ENCODE measurements at regions not wholly inside any gene's neighbourhood (a gene's known extent, or its start where the extent isn't known, plus 50 kb on each side); places are given as distances from the start of the nearest gene placed in this dataset.

- TF ChIP-seq JUNB (IDR thresholded peaks at IDR 0.05) (no peak), POLR2AphosphoS2 (IDR thresholded peaks at IDR 0.05; ENCODE audit: low read depth, low read length) (no peak), ZBTB11 (CRISPR knock-in tag; IDR thresholded peaks at IDR 0.05) (no peak), TCF7 (IDR thresholded peaks at IDR 0.05; ENCODE audit: borderline replicate concordance) (no peak), HDAC6 (IDR thresholded peaks at IDR 0.05; ENCODE audit: unreplicated experiment) (no peak)
These were observed 296.6 kb upstream of the NETO1 start (continued) for GRCh38 chr18:73164430-73164829.

- WGBS (ENCODE audit: insufficient coverage, insufficient replicate concordance, low lambda C conversion rate, missing lambda C conversion rate), result 0% methylated on average over 1 of the region's 1 CpG
- intact Hi-C loops (cut with micrococcal nuclease; ENCODE audit: unreplicated experiment), result no loop called here
These were observed 295.4 kb upstream of the NETO1 start for GRCh38 chr18:73163236-73163635.

More at GRCh38 chr18:73163236-73163635, 295.4 kb upstream of the NETO1 start:
- ChIA-PET SMC1A (ENCODE audit: uncharacterized antibody, unreplicated experiment) (no interaction called here), POLR2A (no interaction called here), RAD21 (ENCODE audit: unreplicated experiment) (no interaction called here), CTCF (no interaction called here)
- no peaks in the 10 kb centered on the region for H4K20me1 ChIP-seq (ENCODE audit: control insufficient read depth, insufficient read depth)
- no peak overlapping the region for H3K4me2 ChIP-seq (ENCODE audit: control insufficient read depth, insufficient read depth)
- in situ Hi-C loops (cut with MboI), result no loop called here
- no peak for FAIRE-seq
- no peaks in the 10 kb centered on the region for H3K36me3 ChIP-seq (ENCODE audit: control insufficient read depth in 2 of 2, insufficient read depth in 2 of 2, low read length in 1 of 2)
- ATAC-seq, result no peak
- no TSS peak for BruUV-seq (replicated peaks)
- H3K79me2 ChIP-seq (ENCODE audit: control insufficient read depth, insufficient read depth, low read length), result no peaks in the 10 kb centered on the region
- no peaks in the 10 kb centered on the region for H3K4me1 ChIP-seq (ENCODE audit: control insufficient read depth, insufficient read depth, low read length)
- no peaks in the 10 kb centered on the region for H3K9me3 ChIP-seq (replicated peaks; ENCODE audit: control insufficient read depth, insufficient read depth, low read length)
- no peak for DNase-seq (ENCODE audit: low read depth, low spot score)
- H2AFZ ChIP-seq (ENCODE audit: control insufficient read depth, low read depth, low read length), result no peak overlapping the region
- no peak overlapping the region for H3K27ac ChIP-seq (ENCODE audit: control insufficient read depth, insufficient read depth)
- H3K27me3 ChIP-seq (replicated peaks in 1 of 2; ENCODE audit: control insufficient read depth in 2 of 2, insufficient read depth in 2 of 2, low read length in 1 of 2), result no peaks in the 10 kb centered on the region
- TF ChIP-seq ZNF687 (IDR thresholded peaks at IDR 0.05) (no peak), PAX5 (IDR thresholded peaks at IDR 0.05; ENCODE audit: borderline replicate concordance, low read depth, low read length) (no peak), ZZZ3 (IDR thresholded peaks at IDR 0.05; ENCODE audit: control insufficient read depth, insufficient read length, low read depth) (no peak), LARP7 (IDR thresholded peaks at IDR 0.05) (no peak), BACH1 (IDR thresholded peaks at IDR 0.05; ENCODE audit: borderline replicate concordance) (no peak), WRNIP1 (IDR thresholded peaks at IDR 0.05; ENCODE audit: borderline replicate concordance, low read depth, low read length) (no peak), E2F8 (IDR thresholded peaks at IDR 0.05; ENCODE audit: low read depth, partially characterized antibody) (no peak), POLR2AphosphoS2 (IDR thresholded peaks at IDR 0.05; ENCODE audit: low read depth, low read length) (no peak), GABPA (IDR thresholded peaks at IDR 0.05; ENCODE audit: low read depth) (no peak), HCFC1 (IDR thresholded peaks at IDR 0.05; ENCODE audit: low read length) (no peak), POLR2A (IDR thresholded peaks at IDR 0.05; ENCODE audit: low read depth, low read length) (no peak), ESRRA (IDR thresholded peaks at IDR 0.05; ENCODE audit: low read length) (no peak)
- no peak overlapping the region for H3K4me3 ChIP-seq
- H3K9ac ChIP-seq (ENCODE audit: control insufficient read depth, insufficient read depth, low read length), result no peak overlapping the region
